T-helper 2 cell (primary cell): ENCODE measurements at regions not wholly inside any gene's neighbourhood (a gene's known extent, or its start where the extent isn't known, plus 50 kb on each side); places are given as distances from the start of the nearest gene placed in this dataset.
"Not testable (repeated sequence)": the region's sequence is repeated elsewhere in the genome, so short reads cannot be mapped to it uniquely, and the experiment has no call there.

Experiments
- DNase-seq, 5 experiments: peaks; one replicate each; pipeline versions ENCODE4 v3.0.0 to v3.0.0-alpha.2; 2012 to 2022

DNA sequence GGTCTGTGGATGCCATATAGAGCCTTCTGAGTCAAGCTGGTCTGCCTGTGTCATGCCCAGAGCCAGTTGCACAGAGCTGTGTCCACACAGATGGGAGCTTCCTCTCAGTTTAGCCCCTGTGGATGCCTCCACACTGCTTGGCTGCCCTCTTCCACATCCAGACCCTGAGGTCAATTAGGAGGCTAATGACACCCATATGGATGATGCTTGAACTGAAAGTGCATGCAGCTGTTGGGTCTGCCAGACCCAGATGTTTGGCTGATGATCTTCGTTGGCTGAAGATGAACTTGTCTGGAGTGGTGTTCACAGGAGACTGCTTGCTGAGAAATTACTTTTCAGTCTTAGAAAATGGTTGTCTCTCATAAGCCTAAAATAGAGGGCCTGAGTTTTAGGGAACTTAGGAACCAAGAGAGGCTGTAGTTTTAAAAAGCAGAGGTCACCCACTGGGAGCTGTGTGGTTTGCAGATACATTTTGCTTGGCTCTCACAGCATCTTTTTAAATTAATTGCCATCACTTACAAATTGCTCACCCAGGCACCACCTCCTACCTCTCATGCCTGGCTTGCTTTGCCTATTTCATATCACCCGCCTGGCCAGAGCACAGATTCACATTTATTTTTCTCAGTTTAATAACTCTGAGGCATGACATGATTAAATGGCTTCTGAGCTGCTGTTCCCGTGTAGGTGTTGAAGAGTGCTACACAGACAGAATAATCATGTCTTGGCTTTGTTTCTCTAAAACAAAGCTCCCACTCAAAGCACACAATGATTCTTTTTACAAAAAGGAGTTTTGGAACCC lies 176.1 kb downstream of the MINAR1 start:
- no peak for DNase-seq

DNA sequence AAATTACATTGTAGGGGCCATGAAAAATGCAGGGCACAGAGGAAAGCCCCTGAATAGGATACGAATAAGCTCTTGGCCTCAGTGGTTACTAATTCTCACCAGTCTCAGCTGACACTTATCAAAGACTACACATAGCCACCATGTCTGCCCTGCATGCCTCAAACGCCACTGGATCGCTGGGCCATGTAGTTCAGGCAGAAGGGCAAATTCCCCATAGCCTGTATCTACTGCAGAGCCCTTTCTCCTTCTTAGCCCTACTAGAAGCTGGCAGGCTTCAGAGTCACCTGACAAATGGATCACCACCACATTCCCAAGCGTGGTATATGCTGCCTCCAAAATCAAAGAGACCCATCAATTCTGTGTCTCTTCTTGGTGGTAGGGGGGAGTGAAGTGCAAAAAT lies 177.4 kb downstream of the MINAR1 start:
- no peak for DNase-seq

DNA sequence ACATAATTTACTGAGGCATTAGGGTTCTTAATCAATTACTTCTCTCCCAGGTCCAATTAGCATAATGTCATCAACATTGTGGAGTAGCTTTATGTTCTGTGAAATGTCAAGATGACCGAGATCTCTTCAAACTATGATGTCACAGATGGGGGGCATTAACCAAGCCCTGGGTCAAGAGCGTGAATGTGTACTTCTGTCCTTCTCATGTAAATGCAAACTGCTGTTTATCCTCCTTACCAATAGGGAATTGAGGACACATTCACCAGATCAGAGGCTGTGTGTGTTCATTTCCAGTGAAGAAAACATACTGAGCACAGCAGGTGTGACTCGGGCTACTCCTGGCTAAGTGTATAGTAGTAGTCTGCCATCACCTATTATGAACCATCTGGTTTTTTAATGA lies 177.9 kb downstream of the MINAR1 start:
- DNase-seq = no peak

DNA sequence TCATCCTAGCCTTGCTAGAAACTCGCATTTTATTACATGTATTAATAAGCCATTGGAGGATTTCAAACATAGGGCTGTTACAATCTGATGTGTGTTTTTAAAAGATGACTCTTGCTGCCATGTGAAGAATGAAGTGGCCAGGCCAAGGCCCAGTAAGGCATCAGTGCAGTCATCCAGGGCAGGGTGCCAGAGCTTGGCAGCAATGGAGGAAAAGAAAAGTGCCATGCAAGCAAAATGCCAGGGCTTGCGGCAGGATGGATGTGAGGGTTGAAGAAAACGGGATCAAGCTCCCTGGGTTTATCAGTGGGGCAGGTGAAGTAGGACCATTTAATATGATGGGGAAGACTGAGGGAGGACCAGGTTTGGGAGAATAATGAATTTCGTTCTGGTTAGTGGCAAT lies 183.6 kb downstream of the MINAR1 start:
- no peak for DNase-seq

DNA sequence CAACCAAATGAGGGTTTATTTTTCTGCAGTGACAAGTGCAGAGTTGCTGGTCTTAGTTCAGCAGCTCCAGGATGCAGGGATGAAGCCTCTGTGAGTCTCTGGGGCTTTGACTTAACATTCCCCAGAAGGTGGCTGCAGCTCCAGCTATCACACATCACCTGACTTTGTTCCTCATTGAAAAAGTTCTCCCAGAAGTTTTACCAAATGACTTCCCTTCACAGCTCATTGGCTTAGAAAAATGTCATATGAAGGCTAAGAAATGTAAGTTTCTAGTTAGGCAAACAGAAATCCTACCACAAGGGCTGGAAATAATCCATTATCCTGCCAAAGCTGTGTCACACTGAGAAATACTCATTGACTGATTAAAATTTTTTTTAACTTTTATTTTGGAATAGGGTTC lies 184.9 kb downstream of the MINAR1 start:
- DNase-seq = no peak

DNA sequence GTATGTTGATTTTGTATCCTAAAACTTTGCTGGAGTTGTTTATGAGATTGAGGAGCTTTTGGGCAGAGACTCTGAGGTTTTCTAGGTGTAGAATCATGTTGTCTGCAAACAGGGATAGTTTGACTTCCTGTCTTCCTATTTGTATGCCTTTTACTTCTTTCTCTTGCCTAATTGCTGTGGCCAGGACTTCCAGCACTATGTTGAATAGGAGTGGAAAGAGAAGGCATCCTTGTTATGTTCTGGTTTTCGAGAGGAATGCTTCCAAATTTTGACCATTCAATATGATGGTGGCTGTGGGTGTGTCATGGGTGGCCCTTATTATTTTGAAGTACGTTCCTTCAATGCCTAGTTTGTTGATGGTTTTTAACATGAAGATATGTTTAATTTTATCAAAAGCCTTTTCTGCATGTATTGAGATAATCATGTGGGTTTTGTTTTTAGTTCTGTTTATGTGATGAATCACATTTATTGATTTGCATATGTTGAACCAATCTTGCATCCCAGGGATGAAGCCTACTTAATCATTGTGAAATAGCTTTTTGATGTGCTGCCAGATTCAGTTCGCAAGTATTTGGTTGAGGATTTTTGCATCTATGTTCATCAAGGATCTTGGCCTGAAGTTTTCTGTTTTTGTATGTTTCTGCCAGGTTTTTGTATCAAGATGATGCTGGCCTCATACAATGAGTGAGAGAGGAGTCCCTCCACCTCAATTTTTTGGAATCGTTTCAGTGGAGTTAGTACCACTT lies 188.1 kb downstream of the MINAR1 start:
- DNase-seq = no peak

DNA sequence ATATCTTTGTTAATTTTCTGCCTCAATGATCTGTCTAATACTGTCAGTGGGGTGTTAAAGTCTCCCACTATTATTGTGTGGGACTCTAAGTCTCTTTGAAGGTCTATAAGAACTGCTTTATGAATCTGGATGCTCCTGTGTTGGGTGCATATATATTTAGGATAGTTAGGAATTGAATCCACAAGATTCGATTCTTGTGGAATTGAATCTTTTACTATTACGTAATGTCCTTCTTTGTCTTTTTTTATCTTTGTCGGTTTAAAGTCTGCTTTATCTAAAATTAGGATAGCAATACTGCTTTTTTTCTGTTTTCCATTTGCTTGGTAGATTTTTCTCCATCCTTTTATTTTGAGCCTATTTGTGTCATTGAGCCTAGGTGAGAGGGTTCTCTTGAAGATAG lies 189.7 kb downstream of the MINAR1 start:
- not testable (repeated sequence) for DNase-seq

DNA sequence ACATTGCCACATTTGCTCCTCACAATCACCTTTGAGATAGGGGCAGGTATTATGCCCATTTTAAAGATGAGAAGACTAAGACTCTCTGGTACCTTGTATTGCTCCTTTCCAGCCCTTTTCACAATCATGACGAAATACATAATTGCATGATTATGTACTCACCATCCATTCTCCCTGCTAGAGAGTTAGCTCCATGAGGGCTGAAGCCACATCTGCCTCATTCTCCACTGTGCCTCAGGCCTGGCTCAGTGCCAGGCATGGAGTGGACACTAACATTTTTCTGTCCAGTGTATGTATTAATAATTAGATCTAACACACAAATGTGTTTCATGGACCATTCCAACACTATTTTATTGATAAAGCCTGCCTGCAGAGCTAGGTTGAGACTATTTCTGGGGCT lies 191.4 kb downstream of the MINAR1 start:
- no peak for DNase-seq

DNA sequence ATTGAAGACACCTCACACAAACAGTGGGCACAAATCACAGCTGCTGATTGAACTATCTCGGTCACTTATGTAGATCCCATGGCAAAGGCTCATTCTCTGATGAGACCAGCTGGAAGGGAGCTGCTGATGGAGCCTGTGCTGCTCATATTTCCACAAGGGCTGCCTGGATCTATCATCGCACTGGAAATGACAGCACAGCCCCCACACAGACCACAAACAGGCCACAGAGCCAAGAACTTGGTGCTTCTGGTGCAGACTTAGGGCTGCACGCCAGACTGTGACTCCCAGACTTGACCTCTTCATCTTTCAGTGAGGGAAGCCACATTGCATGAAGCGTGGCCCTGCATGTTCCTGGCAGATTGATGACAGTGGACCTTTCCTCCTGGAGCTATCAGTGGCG lies 197.6 kb downstream of the MINAR1 start:
- DNase-seq = no peak

DNA sequence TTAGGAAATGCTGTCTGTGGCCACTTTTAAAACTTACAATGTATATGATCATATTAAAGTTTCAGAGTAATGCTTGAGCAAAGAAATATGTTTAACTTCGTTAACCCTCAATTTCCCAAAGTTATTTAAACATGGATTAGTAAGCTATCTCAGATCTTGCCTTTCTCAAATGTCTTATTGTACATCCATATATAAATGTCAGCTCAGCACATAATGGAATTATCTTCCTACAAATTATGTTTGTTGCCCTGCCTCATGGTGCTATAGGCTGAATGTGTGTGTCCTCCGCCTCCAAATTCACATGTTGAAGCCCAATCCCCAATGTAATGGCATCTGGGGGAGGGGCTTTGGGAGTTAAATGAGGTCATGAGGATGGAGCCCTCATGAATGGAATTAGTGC lies 200.3 kb downstream of the MINAR1 start:
- DNase-seq = no peak

DNA sequence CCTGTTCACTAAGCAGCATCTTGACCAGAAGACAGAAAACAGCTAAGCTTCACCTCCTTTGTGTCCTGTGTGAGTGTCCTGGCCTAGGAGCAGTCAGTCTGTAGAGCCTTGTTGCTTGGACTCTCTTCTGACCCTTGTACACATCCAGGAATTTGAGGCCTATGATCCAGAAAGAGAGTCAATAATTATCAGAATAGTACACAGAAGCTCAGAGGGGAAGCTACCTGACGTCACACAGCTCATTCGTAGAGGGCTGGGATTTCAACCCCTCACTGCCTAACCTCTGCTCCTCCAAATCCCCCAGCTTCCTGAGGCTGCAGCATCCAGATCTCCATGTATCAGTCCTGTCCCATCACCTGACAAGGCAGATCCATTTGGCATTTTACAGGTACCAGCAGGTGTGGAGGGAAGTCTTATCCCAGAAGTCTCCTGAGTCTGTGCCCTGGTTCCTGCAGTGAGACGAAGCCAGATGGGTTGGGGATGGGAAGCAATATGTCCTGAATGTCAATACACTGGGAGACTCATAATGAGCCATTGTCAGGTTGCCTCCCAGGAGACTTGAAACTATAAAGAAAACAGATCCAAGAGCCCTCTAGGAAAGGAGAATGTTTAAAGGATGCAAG lies 203.1 kb downstream of the MINAR1 start:
- DNase-seq = no peak

DNA sequence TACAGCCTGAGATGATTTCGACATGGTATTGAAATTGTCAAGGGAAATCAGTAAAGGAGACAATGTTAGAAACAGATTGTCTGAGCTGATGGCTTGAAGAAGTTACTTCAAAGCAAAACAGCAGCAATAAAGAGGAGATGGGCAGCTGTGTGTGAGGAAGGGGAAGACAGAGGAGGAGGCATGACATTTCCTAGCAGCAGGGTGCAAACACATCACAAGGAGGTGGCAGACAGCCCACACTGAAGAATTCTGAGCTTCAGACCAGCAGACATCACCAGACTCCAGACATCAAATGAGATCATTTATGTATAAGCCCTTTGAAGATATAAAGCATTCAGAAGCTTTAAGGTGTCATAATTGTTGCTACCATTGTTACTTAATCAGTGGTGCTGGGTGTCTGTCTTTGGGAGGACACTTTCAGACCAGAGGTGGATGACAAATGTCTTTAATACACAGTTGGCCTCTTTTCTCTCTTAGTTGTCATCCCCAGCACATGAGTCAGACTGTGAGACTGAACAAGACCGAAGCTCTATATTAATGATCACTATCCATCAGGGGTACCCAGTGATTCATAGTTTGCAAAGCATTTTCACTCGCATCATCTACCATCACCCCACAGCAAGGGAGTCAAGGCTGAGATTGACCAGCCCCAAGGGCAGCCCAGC lies 203.9 kb downstream of the MINAR1 start:
- DNase-seq = no peak

DNA sequence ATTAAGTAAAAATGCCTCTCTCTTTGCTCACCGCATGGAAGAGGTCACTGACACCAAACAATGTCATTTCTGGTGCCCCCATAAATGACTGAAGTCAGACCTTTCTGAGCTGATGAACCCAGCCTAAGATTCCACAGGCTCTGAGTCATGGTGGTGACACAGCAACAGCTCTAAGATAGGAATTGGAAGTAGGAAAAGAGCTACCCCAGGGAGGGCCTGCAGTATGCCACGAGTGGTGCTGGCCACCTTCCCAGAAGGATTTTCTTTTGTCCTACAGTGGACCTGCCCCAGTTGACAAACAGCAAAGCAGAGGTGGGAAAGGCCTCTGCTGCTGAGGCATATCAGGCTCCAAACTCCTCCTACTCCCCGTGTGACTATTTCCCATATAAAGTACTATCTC lies 208.1 kb downstream of the MINAR1 start:
- DNase-seq = no peak

DNA sequence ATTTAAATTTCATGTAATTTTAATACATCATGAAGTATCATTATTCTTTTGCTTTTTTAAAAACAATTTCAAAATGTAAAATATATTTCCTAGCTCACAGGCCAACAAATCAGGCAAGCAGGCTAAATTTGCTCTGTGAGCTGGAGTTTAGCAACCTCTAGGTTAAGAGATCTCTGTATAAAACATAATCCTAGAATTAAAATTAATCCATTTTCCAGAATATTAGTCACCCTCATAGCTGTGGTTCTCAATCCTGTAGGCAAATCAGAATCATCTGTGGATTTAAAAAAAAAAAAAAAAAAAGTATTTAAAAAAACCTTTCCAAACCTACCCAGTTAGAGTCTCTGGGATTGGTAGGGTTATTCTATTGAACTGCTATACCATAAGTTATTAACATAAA lies 209.7 kb downstream of the MINAR1 start:
- DNase-seq = no peak

DNA sequence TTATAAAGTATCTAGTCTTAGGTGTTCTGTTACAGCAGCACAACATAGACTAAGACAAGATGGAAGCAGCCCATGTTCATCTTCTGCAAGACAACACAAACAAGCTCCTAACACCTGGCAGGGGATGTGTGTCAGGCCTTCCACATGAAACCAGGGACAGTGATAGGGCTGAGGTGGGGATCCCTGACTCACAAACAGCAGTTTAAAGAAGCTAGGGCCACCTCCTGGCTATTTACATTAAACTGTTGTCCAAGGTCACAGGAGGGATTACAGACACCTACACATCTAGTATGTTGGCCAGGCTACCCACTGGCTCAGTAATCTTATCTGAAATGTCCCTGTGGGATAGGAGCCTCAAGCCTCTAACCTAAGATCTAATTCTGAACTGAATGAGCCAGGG lies 211.3 kb downstream of the MINAR1 start:
- no peak for DNase-seq

DNA sequence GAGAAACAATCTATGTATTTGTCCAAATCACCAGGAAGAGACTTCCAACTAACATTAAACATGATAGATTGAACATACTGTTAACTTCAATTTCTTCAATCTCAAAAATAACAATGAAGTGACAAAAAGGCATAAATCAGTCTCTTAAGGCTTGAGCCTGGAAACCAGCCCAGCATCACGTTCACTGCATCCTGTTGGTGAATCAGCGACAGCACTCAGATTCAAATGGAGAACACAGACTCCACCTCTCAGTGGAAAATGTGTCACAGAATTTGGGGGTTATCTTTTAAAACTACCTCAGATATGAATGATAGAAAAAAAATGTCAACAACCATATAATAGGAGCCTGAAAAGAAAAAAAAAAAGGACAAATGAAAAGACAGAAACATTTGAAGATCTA lies 212.0 kb downstream of the MINAR1 start:
- DNase-seq = peak in 1 of 5 experiments; percentile 47

DNA sequence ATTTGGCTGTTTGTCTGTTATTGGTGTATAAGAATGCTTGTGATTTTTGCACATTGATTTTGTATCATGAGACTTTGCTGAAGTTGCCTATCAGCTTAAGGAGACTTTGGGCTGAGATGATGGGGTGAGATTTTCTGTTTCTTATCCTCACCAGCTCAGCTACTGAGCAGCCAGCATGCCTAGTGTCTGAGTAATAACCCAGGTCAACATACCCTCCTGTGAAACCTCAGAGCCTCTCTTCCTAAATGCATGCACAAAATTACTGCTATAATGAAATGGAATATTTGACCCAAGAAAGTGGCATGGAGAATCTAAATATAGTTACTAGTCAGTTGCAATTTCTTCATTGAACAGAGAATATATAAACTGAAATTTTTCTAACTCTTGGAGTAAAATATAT lies 220.8 kb downstream of the MINAR1 start:
- not testable (repeated sequence) for DNase-seq

DNA sequence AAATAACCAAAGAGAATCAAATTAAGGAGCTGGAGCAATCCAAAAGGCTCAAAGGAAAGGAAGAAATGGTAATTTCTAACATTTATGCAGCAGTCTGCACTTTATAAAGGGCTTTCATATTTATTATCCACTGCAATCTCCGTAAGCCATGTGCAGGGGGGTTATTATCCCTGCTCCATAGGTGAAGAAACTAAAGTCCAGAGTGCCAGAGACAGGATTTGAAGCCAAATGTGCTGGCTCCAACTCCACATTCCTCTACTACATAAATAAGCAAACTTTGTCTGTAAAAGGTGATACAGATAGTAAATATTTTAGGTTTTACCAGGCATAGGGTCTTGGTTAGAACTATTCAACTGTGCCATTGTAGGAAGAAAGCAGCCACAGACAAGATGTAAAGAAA lies 221.4 kb downstream of the MINAR1 start:
- no peak for DNase-seq

DNA sequence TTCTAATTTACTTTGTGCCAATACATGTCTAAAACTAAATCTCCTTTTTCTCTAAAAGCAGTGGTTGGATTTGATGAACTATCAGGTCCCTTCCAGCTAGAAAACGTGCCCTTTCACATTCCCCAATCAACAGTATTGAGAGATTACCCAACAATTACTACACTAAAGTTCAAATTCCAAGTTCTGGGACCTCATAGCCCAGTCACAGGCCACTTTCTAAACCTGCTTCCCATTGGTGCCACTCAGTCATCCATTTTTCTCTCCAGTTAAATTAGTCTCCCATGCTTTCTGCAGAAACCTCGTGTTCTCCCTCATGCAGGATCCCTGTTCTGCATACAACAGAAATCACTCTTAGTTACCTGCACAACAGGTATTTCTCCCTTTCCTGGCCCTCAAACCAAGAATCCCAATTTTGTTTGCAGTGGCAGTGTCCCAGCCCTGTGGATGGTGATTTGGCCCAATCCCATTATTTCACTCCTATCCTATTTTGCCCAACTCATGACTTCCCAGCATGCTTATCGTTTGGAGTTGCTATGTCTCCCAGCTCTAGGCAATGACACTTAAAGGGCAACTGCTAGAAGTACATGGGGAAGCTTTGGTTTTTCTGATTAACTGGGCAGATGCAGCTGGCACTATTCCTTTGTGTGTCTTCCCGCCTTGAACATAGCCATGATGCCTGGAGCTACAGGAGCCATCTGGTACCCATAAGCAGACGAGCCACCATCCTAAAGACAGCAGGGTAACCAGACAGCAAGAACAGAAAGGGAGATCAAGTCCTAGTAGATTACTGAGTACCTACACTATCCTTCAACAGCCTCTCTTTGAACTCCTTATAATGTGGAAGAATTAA lies 224.2 kb downstream of the MINAR1 start:
- DNase-seq = no peak

DNA sequence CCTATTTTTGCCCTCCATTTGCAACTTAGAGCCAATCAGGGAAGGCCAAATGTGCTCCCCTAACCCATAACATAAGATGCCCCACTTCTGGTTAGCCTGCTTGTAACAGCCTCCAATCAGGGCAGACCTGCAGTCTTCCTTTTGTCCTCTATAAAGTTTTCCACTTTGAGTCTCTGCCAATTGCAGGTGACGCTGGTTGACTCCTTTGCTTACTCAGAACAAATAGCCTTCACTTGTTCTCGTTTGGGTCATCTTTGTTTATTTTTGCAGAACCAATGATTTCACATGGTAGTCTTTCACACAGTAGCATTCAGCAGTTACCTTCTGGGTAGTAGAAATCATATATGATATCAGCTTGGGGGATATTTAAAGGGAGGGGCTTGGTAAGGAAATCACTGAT lies 225.6 kb downstream of the MINAR1 start:
- no peak for DNase-seq

DNA sequence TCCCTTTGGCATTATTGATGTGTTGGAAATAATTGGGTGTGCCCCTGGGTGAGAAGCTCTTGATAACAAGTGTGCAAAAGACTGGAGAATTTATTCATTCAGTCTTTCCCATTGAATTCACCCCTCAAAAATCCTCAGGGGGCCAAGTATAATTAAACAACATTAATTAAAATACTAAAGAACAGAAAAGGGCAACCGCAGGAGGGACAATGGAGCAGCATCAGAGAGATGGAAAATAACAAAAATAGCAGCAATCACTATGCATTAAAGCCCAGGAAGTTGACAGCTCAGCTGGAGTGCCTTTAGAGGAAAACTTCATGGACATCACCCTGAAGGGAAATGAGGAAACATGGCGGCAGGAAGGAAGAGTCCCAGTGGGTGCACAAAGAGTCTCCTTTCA lies 227.6 kb downstream of the MINAR1 start:
- no peak for DNase-seq

DNA sequence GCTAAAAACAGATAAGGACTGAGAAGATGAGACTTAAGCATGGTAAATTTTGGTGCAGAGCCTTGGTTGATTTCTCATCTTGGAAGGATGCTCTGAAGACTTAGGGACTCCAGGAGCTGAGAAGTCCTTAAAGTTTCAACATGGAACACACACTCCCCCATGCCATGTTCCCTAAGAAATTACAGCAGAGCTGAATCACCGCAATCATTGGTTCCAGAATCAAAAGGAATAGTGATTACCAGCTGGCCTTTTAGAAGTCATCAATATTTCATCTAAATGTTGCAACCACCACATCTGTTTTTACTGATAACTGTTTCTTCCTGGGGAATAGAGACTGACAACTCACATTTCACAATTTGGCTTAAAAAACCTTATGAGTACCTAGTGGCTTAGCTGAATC lies 229.3 kb downstream of the MINAR1 start:
- no peak for DNase-seq
